ENCODE measurements at regions not wholly inside any gene's neighbourhood (a gene's known extent, or its start where the extent isn't known, plus 50 kb on each side); places are given as distances from the start of the nearest gene placed in this dataset.

DNA sequence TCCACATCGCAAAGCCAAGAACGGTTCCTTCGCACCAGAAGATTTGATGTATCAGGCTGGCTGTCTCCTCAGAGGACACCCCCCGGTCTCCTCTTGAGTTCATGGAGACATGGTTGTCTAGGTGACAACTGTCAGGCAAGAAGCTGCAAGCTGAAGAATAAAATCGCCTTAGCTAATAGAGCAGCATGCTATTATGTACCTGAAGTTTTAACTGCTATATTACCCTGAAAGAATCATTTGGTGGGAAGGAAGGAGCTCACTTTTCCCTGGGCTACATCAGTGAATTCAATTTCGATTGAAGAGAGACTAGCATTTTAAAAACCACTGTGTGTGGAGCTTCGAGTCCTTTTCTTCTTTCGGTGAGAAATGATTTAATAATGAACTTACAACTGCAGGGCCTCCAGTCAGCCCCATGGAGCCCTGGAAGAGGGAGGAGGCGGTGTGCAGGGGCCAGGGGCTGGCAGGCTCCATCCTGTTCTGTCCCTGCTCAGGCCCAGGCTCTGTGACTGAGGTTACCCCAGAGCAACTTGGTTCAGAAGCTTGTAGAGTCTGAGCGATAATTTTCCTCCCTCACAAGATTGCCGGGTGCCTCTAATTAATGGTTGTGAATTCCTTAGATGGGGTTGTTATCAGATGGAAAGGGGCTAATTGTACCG lies 191.3 kb downstream of the MID1IP1 start:
- no peak for DNase-seq

DNA sequence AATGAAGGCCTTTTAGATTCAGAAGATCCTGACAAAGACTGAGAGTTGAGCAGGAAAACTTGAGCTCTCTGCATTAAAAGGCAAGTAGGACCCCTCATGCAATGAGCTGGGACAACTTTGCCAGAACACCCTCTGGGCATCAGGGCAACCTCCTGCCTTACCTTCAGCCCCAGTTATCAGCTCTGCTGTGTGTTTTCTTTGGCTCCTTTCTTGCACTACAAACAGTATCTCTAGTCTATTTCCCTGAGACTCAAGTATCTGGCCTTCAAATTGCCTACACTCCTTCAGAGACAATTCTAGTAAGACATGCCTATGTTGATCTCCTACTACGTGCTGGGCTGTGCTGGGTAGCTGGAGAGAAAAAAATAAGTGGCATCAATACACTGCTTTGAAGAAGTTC lies 192.2 kb downstream of the MID1IP1 start:
- DNase-seq: no peak

DNA sequence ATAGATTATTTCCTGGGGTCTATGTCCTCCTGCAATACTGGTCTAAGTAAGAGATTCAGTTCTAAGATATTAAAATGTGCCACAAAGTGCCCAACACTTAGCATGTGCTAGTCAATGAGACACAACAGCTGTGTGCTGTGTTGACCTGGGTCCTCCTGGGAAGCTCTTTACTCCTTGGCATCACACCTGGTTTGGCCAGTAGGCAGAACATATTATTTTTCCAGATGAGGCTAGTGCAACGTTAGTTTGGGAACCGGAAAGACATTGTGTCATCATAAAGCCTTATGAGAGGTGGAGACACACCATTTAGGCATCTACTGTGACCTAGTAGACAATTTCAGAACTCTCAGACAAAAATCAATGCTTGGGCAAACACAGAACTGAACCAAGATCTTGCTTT lies 197.8 kb downstream of the MID1IP1 start:
- DNase-seq: no peak

DNA sequence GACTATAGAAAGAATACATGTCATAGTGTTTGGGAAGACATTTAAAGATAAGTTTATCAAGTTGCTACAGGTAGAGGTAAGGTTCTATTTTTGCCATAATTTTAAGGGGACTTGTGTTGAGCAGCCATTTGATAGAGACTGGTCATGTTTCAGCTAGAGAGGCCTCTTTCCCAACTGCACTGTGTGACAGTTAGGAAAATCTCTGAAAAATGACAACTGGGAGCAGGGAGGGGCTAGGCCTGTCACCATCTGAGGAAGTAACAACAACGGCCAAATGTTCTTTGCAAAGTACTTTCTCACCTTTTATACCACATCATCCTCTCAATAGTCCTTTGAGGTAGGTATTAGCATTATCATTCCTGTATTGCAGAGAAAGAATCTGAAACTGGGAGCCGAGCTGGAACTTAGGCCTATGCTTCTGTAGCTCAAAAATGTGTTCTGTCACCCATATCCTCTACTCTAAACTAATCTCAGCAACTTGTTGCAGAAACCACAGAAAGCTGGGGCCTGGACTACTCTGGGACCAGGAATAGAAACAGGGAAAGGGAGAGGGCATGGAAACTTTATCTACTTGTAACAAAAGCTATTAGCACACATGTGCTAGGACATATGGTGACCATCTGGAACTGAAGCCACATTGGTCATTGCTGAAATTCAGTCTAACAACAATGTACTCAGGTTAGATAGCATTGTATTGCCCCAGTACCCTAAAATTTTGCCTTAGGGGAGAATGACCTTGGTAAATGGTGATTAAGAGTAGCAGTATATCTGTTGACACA lies 198.9 kb downstream of the MID1IP1 start:
- no peak for DNase-seq

DNA sequence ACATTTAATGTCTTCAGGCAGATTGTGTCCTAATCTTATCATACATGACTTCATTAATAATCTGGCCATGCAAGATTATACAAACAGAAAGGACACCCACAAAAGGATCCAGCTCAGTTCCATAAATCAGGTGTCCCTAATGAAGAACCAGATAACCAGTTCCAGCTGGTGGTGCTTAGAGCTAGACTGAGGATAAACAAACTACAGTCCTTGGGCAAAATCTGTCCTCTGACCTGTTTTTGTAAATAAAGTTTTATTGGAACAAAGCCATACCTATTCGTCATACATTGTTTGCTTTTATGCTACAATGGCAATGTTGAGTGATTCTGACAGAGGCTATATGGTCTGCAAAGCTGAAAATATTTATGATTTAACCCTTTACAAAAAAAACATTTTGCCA lies 199.5 kb downstream of the MID1IP1 start:
- no peak for DNase-seq

DNA sequence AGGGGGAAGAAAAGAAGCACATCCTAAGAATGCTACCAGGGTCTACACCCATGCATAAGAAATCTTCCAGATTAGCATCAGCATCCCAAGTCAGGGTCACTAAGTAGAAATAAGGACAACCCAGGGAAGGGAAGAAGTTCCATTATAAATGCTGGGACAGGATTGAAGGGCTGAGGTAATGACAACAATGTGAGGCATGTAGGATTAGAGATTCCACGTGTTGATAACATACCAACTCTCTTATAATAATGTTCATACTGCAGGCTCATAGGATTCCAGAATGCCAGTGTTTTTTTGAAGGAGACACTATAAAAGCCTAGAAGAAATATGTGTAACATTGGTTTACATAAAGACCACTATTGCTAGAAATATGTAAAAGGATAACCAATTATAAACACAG lies 201.2 kb downstream of the MID1IP1 start:
- no peak for DNase-seq

DNA sequence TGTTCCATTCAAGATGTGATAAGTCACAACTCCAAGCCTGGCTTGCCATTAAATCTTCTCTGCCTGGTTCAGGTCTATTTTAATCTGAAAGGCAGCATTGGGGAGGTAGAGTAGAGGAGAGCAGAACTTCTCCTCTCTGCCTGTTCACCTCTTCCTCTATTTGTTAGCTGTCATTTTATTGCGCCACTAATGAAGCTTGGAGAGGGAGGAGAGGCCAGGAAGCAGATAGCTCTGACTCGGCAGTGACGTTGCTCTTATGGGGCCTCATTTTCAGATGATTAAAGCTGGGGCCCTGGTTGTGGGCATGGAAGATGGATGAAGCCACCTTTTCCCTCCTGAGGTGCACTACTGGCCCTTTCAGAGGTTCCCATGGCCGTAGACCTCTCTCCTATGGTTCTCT lies 207.3 kb downstream of the MID1IP1 start:
- no peak for DNase-seq

DNA sequence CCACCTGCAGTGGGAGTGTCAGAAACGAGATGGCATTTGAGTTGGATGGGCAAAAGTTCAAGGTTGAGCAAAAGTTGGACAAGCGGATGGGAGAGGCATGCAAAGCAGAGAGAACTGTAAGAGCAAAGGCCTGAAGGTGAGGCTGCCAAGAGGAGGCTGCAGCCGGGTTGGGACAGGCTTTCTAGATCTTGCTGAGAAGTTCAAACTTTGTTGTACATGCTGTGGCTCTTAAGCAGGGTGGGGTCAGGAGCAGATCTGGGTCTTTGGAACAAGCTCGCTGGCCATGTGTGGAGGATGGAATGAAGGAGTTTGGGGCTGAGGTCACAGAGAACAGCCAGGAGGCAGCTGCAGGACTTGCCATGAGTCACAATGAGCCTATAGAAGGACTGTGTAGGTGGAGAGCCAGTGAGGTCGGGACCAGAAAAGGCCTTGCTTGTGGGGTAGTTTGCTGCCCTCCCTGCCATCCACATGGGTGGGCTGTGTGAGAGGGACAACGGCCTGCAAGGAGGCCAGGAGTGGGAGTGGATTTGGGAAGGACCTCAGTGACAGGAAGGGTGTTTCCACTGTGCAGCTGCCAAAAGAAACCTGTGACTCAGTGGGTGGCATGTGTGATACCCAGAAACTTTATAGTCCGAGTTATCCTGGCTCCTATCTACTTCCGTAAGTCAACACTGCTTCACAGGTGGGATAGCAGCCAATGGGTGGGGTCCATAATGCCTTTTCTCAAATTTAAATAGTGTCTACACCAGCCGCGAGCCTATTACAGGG lies 210.4 kb downstream of the MID1IP1 start:
- DNase-seq: no peak

DNA sequence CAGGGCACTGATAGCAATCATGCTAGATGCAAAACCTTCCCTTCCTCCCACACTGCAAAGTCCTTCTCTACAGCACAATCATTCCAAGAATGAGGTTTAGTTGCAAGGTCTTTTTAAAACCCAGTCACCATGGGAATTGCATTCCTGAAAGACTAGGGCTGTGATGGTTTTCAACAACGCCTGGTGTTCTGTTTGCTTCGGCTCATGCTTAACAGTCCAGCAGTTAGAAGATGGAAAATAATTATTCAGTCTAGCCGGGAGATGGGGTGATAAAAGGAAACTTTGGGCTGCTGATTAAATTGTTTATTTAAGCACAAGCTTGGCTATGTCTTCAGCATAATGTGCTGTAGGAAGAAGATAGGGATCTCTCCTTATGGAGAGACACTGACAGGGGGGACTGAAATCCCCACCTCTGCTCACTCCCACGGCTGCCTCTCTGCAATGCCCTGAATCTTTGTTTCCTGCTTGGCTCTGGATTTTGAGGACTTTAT lies 211.4 kb downstream of the MID1IP1 start:
- DNase-seq: no peak

DNA sequence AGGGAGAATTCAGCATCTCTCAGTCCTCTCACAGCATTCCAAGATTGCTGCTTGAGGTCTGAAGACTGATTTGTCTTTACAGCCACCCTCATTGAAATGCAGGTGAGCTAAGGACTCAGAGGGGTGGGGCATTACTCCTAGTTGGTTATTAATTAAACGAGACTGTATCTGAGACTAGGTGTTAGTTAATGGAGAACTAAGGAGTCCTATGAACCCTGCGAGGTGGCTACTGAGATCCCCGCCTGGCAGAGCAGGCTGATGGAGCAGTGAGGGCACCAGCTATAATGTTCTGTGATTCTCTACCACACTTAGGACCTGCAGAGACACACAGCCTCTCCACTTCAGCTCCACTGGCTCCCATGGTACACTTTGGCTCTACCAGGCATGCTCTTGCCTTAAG lies 215.3 kb downstream of the MID1IP1 start:
- no peak for DNase-seq

DNA sequence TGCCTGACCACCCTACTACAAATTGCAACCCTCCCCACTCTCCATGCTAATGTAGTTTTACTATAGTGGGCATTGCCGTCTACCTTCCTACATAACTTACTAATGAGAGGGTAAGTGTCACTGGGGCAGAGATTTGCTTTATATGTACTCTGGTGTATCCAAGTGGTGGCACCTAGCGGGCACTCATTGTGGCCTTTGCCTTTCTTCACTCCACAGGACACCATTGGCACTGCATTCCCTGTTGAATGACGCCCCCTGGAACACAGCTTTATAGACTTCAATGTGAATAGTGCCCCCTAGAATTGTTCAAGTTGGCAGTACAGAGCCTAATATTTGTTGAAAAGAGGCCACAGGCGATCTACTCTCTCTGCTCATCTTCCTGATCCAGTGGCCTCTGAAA lies 215.8 kb downstream of the MID1IP1 start:
- no peak for DNase-seq

DNA sequence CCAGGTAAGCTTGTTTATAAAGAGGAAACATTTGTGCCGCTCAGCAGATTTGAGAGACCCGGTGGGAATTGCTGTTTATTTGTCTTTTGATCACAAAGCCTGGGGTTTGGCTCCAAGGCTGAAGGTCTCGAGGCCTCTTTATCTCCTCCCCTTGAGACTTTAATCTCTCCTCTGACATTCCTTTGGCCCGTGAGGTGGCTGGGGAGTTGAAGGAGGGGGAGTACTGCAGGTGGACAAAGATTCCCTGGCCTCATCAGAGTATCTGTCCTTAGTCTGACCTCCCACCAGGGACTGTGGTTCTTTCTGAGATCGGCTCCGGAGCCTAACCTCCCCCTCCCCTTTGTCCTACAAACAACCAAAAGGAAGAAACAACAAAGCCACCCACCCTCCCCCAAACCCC lies 216.5 kb downstream of the MID1IP1 start:
- no peak for DNase-seq

DNA sequence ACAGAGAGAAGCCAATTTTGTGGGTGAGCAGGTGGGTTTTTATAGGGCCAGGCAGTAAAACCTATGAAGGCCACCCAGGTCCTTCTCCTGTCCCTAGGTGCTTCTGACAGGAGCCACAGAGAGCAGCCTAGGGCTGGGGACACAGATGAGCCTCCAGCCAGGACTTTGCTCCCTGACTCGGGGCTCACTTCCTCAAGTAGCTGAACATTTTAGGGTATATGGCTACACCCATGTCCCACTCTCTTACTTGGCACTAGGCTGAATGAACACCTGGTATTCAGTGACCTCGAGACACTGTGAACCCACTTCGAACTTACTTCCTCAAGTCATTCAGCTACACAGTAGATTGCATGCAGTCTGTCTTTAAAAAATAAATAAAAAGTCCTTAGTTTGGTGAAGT lies 217.3 kb downstream of the MID1IP1 start:
- no peak for DNase-seq

DNA sequence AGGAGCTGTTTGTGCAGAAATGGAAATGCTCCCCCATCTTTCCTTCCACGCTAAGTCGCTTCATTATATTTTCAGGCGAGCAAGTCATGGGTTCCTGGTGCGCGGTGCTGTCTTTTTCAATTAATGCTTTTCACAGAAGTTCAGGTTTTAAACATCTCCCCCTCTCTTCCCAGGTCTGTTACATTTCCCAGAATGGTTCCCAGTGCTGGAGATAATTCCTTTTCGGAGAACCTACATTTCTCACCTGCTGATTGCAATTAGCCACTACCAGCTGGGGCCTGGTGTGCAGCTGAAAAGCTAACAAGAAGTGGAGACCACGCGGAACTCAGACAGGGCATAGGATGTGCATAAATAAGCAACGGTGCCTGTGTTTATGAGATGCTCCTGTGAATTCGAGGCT lies 217.8 kb downstream of the MID1IP1 start:
- peak; percentile 21 for DNase-seq

DNA sequence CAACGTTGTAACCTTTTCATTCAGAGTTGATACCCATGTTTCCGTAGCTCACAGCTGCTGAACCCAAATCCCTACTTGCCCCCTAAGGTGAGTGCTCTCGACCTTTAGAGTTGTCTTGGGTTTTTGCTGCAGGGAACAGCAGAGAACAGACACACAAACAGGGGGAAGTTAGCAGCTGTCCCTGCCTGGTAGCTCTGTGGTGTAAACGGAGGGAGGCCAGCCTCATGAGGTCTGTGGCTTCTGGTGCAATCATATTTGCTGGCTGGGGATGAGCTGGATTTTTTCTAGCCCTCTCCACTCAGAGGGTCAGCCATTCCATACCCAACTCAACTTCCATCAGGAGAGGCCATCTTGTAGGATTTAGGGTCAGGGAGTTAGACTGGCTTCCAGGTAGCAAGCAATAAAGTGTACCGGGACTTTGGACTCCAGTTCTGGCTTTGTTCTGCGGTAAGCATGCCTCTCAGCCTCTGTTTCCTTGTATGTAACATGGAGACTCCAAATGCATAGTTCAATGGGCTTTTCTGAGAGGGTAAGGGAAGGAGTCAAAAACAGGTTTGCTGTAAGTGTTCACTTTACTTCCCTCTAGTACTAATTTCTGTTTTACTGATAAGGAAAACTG lies 218.9 kb downstream of the MID1IP1 start:
- DNase-seq: no peak

DNA sequence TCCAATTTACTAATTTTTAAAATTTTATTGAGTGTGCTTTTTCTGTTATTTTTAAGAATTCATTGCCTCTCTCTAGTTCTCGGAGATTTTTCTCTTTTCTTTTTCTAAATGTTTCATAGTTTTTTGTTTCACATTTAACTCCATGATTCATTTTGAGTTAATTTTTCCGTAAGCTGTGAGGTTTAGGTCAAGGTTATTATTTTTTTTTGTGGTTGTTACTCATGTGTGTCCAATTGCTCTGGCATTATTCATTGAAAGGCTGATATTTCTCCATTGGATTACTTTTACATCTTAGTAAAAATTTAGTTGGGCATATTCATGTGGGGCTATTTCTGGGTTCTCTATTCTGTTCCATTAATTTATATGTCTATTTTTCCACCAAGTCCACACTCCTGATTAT lies 220.8 kb downstream of the MID1IP1 start:
- no peak for DNase-seq

DNA sequence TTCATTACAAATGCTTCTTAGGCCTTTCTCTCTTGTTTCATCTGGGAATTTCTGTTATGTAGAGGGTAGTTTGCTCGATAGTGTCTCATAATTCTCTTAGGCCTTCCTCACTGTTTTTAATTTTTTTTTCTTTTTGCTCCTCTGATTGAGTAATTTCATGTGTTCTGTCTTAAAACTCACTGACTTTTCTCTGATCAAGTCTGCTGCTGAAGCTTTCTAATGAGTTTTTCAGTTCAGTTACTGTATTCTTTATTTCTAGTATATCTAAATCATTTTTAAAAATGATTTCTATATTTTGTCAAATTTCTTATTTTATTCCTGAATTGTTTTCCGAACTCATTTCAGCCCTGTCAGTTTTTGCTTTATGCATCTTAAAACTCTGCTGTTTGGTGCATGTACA lies 228.0 kb downstream of the MID1IP1 start:
- DNase-seq: no peak

DNA sequence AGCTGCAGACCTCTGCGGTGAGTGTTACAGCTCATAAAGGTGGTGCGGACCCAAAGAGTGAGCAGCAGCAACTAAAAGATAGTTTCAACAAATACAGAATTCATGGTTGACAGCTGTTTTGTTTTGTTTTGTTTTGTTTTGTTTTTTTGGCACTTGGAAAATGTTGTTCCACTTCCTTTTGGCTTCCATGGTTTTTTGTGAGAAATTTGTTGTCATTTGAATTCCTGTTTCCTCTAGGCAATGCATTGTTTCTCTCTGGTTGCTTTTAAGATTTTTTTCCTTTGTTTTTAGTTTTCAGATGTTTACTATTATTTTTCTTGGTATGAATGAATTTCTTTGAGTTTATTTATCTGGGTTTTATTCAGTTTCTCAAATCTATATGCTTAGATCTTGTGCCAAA lies 229.4 kb downstream of the MID1IP1 start:
- DNase-seq: no peak

DNA sequence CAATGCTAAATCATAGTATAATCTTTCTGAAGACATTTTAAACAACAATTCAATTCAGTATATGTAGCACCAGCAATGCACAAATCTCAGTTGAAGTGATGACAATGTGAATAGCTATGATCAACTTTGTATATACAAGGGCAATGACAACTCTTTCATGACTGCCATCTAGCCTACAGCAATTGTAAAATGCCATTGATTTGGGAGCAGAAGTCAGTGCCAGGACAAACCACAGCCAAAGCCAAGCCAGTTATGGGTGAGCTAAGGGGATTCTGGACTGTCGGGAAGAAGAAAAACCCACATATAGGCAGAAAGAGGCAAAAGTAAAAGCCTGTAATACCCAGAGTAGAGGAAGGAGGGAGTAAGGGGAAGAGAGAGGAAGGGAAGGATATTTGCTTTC lies 238.6 kb downstream of the MID1IP1 start:
- DNase-seq: no peak

DNA sequence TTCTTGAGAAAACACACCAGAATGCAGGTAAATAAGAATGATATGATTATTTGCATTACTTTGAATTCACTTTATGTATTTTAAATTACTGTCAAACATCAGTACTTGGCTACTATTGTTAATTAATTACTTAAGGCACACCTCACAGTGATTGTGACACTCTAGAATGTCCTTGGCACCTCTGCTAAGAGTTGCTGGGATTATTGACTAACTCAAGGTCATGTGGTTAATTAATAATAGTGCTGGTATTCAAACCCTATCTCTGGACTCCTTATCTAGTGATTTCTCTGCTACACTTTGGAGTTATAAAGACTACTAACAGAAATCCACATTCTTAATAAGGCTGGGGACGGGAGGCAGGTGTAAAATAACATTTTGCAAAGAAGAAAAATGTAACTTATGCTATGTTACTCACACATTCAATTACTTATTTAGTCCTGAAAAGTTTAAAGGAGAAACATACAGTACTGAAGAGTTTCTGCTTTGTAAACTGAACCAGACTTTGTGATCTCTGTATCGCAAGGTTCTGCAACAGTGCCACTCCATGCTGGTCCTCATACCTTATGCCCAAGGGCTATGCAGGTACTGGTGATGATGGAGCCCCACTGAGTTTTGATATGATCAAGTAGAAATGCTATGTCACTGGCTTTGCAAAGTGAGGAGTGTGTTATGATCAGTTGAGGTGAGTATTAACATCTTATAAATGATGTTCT lies 242.7 kb downstream of the MID1IP1 start:
- no peak for DNase-seq

DNA sequence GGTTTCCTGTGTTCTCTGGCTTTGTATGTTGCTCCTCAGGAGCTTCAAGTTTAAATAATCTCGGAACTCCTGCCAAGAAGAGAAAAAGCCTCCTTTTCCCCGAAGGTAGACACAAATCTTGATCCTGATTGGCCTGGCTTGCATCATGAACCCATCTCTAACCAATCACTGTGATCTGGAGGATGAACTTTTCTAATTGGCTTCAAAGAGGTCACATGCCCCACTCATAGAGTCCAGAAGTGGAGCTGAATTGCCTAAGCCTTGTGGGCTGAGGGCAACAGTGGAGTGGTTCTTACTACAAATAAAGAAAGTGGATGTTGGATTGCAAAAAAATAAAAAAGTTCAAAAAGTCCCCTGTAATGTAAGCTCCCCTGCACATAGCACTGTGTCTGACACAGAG lies 245.9 kb downstream of the MID1IP1 start:
- DNase-seq: no peak

DNA sequence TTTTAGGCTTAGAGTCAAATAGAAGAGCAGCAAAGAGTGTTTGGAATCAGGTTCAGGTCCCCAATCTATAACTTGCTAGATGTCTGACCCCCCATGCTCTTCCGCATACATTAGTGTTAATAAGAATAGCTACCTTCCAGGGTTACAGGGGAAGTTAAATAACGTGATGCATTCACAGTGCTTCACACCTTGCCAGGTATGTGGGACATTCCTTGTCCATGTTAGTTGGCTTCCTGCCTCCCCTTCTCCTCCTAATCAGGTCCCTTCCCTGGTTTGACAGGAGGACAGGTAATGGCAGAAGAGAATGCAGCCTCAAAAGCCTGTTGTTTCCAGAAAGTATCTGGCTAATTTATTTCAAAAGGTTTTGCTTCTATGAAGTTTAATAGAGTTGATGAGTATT lies 248.7 kb downstream of the MID1IP1 start:
- no peak for DNase-seq

DNA sequence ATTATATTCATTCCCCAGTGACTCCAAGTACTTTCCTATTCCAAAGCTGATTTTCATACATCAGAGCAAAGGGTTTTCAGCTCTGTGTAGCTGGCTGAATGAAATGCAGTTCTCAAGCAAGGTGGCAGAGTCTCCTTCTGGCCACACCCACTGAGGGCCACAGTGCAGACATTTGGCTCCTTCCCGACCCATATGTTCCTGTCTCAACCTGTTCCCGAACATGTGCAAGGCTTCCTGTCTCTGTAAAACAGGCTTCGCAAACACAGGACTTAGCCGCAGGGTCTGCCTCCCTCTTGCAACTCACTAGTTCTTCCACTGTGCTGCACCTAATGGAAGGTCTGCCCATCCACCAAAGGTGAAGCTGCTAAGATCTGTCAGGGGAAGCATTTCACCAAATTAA lies 249.2 kb downstream of the MID1IP1 start:
- no peak for DNase-seq

Data from NCI-H2081 treated with DMSO at 0.1 percent for 48 hours (cell line).